AG04449 (cell line): ENCODE measurements at regions not wholly inside any gene's neighbourhood (a gene's known extent, or its start where the extent isn't known, plus 50 kb on each side); places are given as distances from the start of the nearest gene placed in this dataset.

Experiments used
- CTCF ChIA-PET: fragments of 350-600 bp; formaldehyde crosslinking; extraction: SDS; loops from one replicate; lab custom pipeline; 2021; ENCODE audit warnings: antibody characterized with exemption; lab: Yijun Ruan, JAX
- POLR2A ChIA-PET: fragments of 400-600, 350-600 bp; formaldehyde crosslinking; extraction: SDS; loops from one replicate; lab custom pipeline; 2020; ENCODE audit warnings: antibody characterized with exemption, inconsistent platforms; lab: Yijun Ruan, JAX
- DNase-seq: peaks from one replicate; pipeline ENCODE4 v3.0.0-alpha.2; 2010; ENCODE audit warnings: low read depth, low spot score
- H3K4me3 ChIP-seq: 2 replicates; pipeline ENCODE4 v1.5.1; 2011; ENCODE audit warnings: low read depth, mild to moderate bottlenecking, control low read depth, low read length
- TF ChIP-seq, protein P1 (sequence below): IDR thresholded peaks from one replicate; pipeline ENCODE4 v1.5.1; 2011; ENCODE audit warnings: mild to moderate bottlenecking, moderate library complexity, low read length, control low read depth, inconsistent platforms; ENCODE audit not compliant: insufficient read depth; ENCODE audit errors: missing control alignments

DNA sequence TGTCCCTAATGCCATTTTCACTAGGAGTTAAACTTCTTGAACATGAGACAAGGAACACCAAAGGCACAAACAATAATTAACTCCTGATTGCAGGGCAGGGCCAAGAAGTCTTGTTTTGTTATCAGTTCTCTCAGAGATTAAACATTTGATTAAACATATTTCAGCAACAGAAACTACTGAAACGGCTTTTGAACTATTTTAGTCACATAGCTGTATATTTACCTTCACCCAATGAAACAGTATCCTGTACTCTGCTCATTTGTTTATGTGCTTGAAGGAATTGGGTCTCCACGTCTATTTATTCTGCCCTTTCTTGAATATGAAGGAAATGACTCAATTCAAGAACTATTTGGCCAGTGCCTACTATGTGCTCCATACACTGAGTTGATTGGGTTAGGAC is 51.3 kb upstream of the PTCSC3 start:
- DNase-seq: no peak
- TF ChIP-seq, protein P1, sequence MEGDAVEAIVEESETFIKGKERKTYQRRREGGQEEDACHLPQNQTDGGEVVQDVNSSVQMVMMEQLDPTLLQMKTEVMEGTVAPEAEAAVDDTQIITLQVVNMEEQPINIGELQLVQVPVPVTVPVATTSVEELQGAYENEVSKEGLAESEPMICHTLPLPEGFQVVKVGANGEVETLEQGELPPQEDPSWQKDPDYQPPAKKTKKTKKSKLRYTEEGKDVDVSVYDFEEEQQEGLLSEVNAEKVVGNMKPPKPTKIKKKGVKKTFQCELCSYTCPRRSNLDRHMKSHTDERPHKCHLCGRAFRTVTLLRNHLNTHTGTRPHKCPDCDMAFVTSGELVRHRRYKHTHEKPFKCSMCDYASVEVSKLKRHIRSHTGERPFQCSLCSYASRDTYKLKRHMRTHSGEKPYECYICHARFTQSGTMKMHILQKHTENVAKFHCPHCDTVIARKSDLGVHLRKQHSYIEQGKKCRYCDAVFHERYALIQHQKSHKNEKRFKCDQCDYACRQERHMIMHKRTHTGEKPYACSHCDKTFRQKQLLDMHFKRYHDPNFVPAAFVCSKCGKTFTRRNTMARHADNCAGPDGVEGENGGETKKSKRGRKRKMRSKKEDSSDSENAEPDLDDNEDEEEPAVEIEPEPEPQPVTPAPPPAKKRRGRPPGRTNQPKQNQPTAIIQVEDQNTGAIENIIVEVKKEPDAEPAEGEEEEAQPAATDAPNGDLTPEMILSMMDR: no peak
- no peak overlapping the region for H3K4me3 ChIP-seq
- POLR2A ChIA-PET: no interaction called here
- CTCF ChIA-PET: no interaction called here

DNA sequence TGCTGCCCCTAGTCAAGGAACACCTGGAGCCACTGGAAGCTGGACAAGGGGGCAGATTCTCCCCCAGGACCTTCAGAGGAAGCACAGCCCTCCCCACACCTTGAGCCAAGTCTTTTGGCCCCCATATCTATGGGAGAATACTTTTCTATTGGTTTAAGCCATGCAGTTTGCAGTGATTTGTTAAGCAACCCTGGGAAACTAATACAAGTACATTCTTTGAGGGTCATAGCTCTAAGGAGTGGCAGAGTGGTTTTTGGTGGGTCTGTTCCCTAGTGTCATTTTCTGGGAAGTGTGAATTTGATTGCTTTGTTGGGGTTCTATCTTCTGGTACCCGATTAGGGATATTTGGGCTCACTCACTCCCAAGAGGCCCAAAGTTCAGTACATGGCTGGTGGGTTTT is 50.8 kb upstream of the PTCSC3 start:
- ChIA-PET POLR2A (no interaction called here), CTCF (interaction anchor here (1.0 kb wide), 1 partner anchor 146 kb away, joined by 3 read pairs; no protein-coding TSS in a partner anchor)
- H3K4me3 ChIP-seq: no peak overlapping the region
- no peak for DNase-seq
- TF ChIP-seq, protein P1: no peak
